ENCODE measurements at regions not wholly inside any gene's neighbourhood (a gene's known extent, or its start where the extent isn't known, plus 50 kb on each side); places are given as distances from the start of the nearest gene placed in this dataset.

- H3K27ac ChIP-seq, result peak overlapping the region; percentile 79 to 82
- no peaks in the 10 kb centered on the region for H3K9me3 ChIP-seq
- peak in 1 of 2 donors; percentile 30 for DNase-seq
- H3K4me1 ChIP-seq, result peaks cover 0 to 44% (median 8%) of the 10 kb centered on the region in 4 donors
- no peaks in the 10 kb centered on the region for H3K36me3 ChIP-seq
- H3K27me3 ChIP-seq, result no peaks in the 10 kb centered on the region
- intact Hi-C loops (cut with DNase I; ENCODE audit: low total_unique reads), result no loop called here
- no peak for TF ChIP-seq CTCF (IDR thresholded peaks at IDR 0.05)
- peak overlapping the region in 1 of 2 donors; percentile 21 for H3K4me3 ChIP-seq
These were observed 1026.2 kb upstream of the NR2F2 start for GRCh38 chr15:95304151-95304946.

GRCh38 chr15:95304947-95305400 is 1025.5 kb upstream of the NR2F2 start:
- TF ChIP-seq CTCF (IDR thresholded peaks at IDR 0.05), result no peak
- H3K36me3 ChIP-seq, result no peaks in the 10 kb centered on the region
- H3K27ac ChIP-seq, result peak overlapping the region; percentile 79 to 82
- no peaks in the 10 kb centered on the region for H3K27me3 ChIP-seq
- intact Hi-C loops (cut with DNase I; ENCODE audit: low total_unique reads), result no loop called here
- no peak overlapping the region for H3K4me3 ChIP-seq
- peaks cover 0 to 44% (median 8%) of the 10 kb centered on the region in 4 donors for H3K4me1 ChIP-seq
- H3K9me3 ChIP-seq, result no peaks in the 10 kb centered on the region
- no peak for DNase-seq

- Histone ChIP-seq H3K27me3 (no peaks in the 10 kb centered on the region), H3K4me3 (no peak overlapping the region), H3K27ac (no peak overlapping the region), H3K36me3 (no peaks in the 10 kb centered on the region), H3K4me1 (peaks cover 0 to 33% (median 5%) of the 10 kb centered on the region in 4 donors), H3K9me3 (no peaks in the 10 kb centered on the region)
- intact Hi-C loops (cut with DNase I; ENCODE audit: low total_unique reads), result no loop called here
- no peak for TF ChIP-seq CTCF (IDR thresholded peaks at IDR 0.05)
- DNase-seq, result no peak
These were observed 1023.4 kb upstream of the NR2F2 start for GRCh38 chr15:95307115-95307514.

- Histone ChIP-seq H3K9me3 (no peaks in the 10 kb centered on the region), H3K4me1 (peaks cover 0 to 29% (median 12%) of the 10 kb centered on the region in 4 donors), H3K4me3 (no peak overlapping the region), H3K27me3 (no peaks in the 10 kb centered on the region), H3K36me3 (no peaks in the 10 kb centered on the region), H3K27ac (no peak overlapping the region)
- no peak for DNase-seq
- intact Hi-C loops (cut with DNase I; ENCODE audit: low total_unique reads), result no loop called here
- TF ChIP-seq CTCF (IDR thresholded peaks at IDR 0.05), result no peak
These were observed 1011.3 kb upstream of the NR2F2 start for GRCh38 chr15:95319242-95319641.

- peak in 1 of 2 donors; percentile 40 for DNase-seq
- peak overlapping the region; percentile 91 to 93 for H3K27ac ChIP-seq
- no peaks in the 10 kb centered on the region for H3K36me3 ChIP-seq
- no peaks in the 10 kb centered on the region for H3K27me3 ChIP-seq
- TF ChIP-seq CTCF (IDR thresholded peaks at IDR 0.05), result no peak
- intact Hi-C loops (cut with DNase I; ENCODE audit: low total_unique reads), result no loop called here
- H3K4me3 ChIP-seq, result peak overlapping the region; percentile 6 to 62
- peaks cover 0 to 34% (median 11%) of the 10 kb centered on the region in 4 donors for H3K4me1 ChIP-seq
- no peaks in the 10 kb centered on the region for H3K9me3 ChIP-seq
These were observed 1006.7 kb upstream of the NR2F2 start for GRCh38 chr15:95323796-95324195.
